Endometrium (tissue), 2 donors: ENCODE measurements at regions not wholly inside any gene's neighbourhood (a gene's known extent, or its start where the extent isn't known, plus 50 kb on each side); places are given as distances from the start of the nearest gene placed in this dataset.

Experiments used
- FAIRE-seq: peaks from 2 replicates; lab custom pipeline; 2012; peaks lifted over from hg19 to GRCh38; lab: Jason Lieb, UNC
- donor health status: control.
- donor health status: control.

DNA sequence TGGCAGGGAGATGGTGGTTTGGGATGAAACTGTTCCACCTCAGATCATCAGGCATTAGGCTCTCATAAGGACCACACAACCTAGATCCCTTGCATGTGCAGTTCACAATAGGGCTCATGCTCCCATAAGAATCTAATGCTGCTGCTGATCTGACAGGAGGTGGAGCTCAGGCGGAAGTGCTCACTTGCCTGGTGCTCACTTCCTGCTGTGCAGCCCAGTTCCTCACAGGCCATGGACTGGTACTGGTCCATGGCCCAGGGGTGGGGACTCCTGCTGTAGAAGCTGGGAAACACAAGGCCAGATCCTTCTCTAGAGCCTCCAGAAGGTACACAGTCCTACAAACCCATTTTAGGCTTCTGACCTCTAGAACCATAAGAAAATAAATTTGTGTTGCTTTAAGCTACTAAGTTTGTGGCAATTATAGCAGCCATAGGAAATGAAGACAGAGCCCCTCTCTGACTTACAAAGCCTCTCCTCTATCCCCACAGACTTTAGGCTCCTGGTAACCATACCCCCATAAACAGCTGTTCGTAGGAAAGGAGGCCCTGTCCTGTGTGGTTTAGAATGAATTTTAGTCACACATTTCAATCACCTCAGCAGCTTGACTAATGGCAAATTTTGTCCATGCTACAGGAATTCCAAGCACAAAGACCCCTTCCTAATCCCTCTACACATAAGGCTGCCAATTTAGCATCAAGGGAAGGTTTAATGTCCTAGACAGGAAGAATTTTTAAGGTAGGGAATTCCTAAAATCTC, 206.1 kb upstream of the PHYHIPL start:
- FAIRE-seq, result no peak

- no peak for FAIRE-seq
Observed at GRCh38 chr10:58971211-58971610, 205.2 kb upstream of the PHYHIPL start.

DNA sequence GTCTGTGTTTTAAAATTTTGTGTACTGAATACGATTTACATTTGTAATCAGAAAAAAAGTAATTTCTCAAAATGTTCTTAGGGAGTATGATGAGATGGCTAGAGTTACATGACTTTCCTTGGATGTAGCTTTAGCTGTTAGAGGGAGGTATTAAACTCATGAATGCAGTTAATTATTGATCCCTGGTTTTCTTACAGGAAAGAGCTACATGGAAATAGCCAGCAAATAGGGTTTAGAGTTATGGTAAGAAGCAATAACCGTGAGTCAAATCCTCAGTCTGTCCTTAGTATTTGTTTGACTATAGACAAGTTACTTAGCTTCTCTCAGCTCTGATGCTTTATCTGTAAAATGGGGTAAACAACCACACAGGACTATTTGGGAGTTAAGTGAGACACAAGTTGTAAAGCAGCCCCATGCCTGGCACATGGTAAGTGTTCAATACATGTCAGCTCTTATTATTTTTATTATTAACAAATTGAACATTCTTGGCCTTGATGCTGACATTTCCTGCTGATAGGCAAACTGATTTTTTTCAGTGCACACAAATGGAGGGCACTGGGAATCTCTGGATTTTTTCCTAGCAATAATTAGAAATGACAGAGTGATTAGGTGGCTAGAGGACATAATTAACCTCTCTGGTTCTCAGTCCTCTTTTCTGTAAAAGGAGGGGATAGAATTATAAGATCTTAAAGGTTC, 204.5 kb upstream of the PHYHIPL start:
- no peak for FAIRE-seq

- FAIRE-seq, result no peak
Observed at GRCh38 chr10:58972576-58973234, 203.7 kb upstream of the PHYHIPL start.

DNA sequence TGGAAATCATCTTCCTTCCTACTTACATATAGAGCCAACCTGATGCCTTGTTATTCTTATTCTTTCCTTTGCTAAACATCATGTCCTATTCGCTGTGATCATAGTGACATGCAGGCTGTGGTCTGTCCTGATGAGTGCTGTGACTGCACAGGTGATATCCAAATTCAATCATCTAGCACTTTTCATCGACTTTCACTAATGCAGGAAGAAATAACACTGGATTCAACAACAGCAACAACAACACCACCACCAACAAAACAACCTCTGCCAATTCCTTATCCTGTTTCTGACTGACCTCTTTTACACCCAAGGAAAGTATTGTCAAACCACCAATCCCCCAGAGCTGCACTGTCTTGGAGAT, 203.2 kb upstream of the PHYHIPL start:
- no peak for FAIRE-seq

DNA sequence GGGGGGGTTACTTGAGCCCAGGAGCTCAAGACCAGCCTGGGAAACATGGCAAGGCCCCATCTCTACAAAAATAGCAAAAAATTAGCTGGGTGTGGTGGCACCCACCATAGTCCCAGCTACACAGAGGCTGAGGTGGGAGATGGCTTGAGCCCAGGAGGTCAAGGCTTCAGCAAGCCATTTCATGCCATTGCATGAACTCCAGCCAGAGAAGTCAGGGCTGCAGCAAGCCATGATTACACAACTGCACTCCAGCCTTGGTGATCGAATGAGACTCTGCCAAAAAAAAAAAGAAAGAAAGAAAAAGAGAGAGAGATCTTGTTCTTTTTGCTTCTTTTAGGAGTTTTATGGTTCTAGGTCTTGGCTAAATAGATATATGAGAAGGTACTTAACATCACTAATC, 200.2 kb upstream of the PHYHIPL start:
- no peak for FAIRE-seq

DNA sequence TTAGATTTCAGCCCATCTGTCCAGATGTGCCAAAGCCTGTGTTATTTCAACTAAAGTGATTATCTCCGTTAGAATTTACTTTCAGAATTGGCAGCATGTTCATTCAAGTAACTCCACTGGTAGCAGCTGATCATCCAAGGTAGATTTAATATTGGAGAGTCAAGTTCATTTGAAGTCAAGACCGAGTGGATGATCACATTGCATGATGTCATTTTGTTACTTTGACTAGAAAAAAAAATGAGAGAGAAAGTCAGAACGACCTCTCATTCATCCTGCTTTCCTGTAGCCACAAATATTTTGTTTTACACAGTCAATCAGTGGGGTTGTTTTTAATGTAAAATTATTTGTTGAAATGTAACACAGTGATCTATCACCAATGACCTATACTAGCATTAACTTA, 196.7 kb upstream of the PHYHIPL start:
- FAIRE-seq, result no peak

DNA sequence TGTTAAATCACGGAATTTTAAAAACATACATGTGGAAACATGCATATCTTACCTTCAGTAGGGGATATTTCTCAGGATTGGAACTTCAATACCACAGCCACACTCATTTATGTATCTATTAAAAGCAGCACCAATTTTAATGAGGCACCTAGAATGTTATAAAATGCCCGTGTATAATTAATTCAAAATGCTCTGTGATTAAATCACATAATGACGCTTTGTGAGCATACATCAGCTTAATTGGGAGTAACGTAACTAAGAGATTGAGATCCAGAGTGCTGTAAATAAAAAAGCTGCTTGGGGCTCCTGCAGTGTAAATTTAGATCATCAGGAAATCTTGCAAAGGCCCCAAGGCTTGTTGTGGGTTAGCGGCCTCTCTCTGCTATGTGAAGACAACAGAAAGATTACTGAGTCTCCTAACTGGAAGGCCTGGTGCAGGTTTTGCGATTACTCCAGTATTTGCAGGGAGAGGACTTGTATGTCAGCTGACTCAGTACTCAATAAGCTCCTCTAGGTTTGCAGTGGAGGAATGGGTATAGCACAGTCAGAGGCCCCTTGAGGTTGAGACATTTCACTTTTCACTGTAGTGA, 195.5 kb upstream of the PHYHIPL start:
- no peak for FAIRE-seq

DNA sequence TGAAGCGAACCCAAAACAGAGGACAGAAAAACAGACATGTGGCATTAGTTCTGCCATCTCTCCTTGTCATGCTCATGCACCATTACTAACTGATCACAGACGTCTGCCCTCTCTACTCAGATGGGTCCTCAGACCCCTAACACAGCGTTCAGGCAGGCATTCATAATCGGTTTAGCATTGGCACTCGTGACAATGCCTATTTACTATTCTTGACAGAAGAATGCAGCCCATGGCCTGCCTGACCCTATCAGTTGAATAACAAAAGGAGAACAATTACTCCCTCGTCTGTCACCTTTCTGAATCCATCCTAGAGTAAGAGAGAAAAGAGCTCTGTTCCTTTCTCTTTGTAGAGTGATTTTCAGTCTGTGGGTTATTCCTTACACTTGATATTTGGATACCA, 194.6 kb upstream of the PHYHIPL start:
- FAIRE-seq, result no peak

DNA sequence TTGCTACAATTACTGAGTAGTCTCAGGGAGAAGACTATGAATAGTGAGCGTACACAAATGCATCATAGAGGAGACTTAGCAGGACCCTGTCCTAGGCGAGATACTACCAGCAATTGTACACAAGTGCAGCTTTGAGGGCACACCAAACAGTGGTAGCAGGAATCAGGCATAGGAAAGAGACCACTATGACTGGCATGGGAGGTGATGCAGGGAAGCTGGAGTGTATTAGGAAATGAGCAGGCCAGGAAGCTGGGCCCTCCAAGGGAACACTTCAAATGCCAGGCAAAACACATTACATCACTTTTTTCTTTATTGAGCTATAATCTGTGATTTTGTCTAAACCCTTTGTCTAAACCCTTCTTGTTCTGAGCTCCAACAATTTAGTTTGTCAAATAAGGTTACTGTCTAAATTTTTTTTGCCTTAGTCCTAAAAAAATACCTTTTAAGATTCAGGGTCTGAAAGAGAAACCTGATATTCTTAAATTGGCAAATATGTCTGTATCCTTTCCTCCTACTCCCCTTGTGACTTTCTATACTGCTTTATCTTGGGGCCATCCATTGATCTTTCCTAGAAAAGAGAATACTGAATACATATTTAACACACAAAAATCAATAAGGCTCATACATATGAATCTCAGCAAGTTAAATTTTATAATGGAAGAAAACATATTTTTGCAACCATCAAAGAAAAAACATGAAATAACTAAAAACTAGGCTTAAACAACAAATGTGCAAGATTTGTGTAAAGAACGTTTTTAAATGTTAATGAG, 193.8 kb upstream of the PHYHIPL start:
- FAIRE-seq, result peak; percentile 37

DNA sequence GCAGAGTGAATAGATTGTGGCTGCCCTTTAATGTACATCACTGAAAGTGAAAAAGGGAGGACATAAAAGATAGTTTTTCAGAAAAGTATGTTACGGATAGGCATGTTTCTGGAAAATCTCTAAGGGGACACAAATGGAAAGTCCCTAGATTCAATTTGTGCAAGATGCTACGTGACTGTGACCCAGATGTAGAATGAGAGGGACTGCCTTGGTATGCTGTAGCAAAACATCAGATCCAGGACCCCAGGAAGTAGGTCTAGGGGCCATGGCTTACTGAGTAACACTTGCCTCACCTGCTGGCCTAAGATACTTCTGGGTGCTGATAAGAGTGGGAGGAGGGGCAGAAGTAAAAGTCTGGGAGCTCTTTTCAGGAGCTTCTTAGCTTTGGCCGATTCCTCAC, 191.2 kb upstream of the PHYHIPL start:
- no peak for FAIRE-seq

DNA sequence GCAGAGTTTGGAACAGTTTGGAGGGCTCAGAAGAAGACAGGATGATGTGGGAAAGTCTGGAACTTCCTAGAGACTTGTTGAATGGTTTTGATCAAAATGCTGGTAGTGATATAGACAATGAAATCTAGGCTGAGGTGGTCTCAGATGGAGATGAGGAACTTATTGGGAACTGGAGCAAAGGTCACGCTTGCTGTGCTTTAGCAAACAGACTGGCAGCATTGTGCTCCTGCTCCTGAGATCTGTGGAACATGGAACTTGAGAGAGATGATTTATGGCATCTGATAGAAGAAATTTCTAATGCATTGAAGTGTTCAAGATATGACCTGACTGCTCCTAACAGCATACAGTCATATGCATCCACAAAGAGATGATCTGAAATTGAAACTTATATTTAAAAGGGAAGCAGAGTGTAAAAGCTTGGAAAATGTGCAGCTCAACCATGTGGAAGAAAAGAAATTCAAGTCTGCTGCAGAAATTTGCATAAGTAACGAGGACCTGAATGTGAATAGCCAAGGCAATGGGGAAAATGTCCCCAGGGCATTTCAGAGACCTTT, 186.9 kb upstream of the PHYHIPL start:
- no peak for FAIRE-seq

GRCh38 chr10:58990693-58991092, 185.8 kb upstream of the PHYHIPL start:
- no peak for FAIRE-seq

DNA sequence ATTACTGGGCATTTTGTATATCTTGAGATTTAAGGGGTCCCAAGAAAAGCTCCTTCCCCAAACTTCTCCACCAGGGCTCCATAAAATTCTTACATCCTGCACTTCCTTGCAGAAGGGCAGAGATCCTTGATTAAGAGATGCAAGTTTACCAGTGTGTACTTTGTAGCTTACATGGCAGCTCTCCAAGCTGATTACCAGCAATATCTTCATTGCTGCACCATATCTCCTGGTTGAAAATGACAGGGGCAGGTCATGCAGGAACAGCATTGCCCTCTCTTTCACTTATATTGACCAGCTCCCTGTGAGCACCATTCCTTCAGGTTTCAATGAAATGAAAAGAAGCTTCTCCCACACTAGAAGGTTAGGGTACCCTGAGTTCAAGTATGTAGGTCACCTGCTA, 184.6 kb upstream of the PHYHIPL start:
- FAIRE-seq, result no peak

DNA sequence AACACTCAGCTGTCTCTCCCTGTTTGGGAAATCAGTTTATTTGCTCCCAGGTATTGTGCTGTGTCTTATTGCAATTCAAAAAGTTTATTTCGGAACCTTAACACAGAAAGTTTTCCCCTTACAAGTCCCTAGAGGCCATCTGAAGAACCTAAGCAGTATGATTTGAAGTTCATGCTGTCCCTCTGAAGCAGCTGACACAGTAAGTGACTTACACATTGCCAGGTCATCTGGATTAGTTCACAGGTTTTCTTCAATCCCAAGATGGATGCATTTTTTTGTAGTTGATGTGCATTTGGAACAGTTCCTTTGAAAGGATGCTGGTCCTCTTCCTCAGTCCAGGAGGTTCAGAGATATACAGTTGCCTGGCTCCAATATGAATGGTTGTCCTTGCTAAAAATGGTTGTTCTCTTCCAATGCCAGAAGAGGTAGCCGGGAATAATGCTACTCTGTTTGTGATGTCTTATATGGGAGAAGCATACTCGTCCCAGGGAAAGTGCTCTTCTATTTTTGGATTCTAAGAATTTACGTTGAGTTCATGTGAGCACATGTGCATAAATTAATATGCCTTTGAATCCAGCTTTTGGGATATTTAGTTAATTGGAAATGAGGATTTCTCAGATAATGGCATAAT, 183.5 kb upstream of the PHYHIPL start:
- no peak for FAIRE-seq

DNA sequence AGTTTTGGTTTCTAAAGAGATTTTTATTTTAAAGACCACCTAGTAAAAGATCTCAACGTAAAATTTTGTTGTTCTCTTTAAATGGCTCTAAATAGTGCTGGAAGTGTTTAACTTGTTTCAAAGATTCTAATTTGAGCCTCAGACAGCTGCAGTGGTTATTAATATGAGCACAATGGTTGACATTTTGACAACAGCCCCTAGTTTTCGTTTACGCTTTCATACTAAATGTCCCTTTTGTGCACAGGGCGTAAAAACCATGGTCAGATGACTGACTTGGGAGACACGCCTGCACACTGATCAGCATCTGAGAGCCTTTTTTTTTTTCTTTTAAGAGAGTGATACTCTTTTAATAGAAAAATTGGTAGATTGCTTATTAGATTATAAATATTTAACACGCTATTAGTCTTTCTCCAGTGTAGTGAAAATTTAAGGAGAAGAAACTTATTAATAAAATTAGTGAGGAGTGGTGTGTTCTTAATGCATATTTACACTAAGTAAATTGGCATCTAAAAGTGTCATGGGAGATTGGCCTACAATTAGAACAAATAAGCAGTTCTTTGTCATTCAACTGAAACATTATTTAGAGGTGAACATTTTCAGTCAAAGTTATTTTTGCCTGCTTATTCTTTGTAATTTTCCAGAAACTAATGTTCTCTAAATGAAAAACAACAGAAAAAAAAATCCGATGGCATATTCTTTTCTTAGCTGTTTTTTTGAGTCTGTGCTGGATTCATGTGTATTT, 182.8 kb upstream of the PHYHIPL start:
- no peak for FAIRE-seq

DNA sequence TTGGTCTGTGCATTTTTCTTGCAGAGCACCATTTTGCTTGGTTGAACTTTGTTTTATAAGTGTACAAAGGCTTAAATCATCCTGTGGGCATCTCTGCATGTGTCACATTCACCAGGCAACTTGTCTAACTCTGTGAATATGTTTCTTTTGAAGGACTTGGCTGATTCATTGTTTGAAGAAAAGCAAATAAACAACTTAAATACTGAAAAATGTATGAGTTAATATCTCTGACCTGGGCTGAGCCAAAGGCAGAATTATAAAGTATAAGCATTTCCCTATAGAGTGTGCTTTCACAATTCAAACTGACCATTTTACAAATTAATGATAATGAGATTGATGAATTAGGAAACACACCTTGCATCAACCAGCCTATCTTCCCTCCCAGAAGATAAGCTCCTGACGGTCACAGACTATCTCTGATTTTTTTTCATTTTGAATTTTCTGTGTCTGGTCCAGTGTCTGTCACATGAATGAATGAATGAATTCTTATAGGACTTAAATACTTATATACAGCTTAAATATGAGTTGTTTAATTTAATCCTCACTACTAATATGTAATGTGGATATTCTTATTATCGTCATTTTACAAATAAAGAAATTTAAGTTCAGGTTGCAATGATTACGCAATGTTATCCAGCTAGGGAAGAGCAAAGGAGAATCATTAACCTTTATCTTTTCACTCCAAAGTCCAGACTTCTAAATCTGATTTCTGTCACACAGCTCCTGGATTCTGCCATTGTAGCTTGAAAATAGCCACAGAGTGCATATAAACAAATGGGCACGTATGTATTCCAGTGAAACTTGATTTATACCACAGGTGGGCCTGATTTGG, 182.0 kb upstream of the PHYHIPL start:
- FAIRE-seq, result no peak

- FAIRE-seq, result no peak
Observed at GRCh38 chr10:58995058-58995596, 181.3 kb upstream of the PHYHIPL start.

DNA sequence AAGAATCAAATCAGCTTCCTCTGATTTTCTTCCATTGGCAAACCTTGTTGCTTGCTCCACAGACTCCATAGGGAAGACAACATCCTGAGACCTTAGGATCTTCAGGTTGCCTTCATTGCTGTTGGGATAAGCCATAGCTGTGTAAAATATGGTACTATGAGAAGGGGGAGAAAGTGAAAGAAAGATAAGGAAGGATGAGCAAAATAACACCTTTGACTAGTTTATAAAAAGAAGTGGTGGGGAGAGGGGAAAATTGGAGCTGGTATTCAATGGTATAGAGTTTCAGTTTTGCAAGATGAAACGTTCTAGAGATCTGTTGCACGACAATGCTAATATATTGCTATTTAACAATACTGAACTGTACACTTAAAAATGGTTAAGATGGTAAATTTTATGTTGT, 180.4 kb upstream of the PHYHIPL start:
- no peak for FAIRE-seq

- FAIRE-seq, result no peak
Observed at GRCh38 chr10:58996866-58997265, 179.6 kb upstream of the PHYHIPL start.
